Caki2 (cell line): ENCODE measurements at regions not wholly inside any gene's neighbourhood (a gene's known extent, or its start where the extent isn't known, plus 50 kb on each side); places are given as distances from the start of the nearest gene placed in this dataset.
"Not testable (repeated sequence)": the region's sequence is repeated elsewhere in the genome, so short reads cannot be mapped to it uniquely, and the experiment has no call there.

Experiments
- DNase-seq: peaks from one replicate; pipeline ENCODE4 v3.0.0-alpha.2; 2015; ENCODE audit warnings: low read depth
- in situ Hi-C: cut with HindIII; loops from 2 replicates; pipeline ENCODE4 v1.10.0; 2016; ENCODE audit warnings: low sequenced_read_pairs, low pct_unique_long_range_greater_than_20kb, mixed read lengths

- no peak for DNase-seq
- in situ Hi-C loops: no loop called here
Observed at GRCh38 chr5:162543437-162543836, 475.9 kb downstream of the GABRG2 start.

- DNase-seq: no peak
- in situ Hi-C loops: no loop called here
Observed at GRCh38 chr5:162544905-162545304, 477.3 kb downstream of the GABRG2 start.

GRCh38 chr5:162550236-162550635, 482.7 kb downstream of the GABRG2 start:
- no peak for DNase-seq
- in situ Hi-C loops: no loop called here

GRCh38 chr5:162558120-162558519, 490.5 kb downstream of the GABRG2 start:
- in situ Hi-C loops: no loop called here
- DNase-seq: no peak

- in situ Hi-C loops: no loop called here
- no peak for DNase-seq
Observed at GRCh38 chr5:162567644-162568043, 500.1 kb downstream of the GABRG2 start.

GRCh38 chr5:162573758-162574157, 506.2 kb downstream of the GABRG2 start:
- in situ Hi-C loops: no loop called here
- DNase-seq: no peak

- peak; percentile 3 for DNase-seq
- in situ Hi-C loops: no loop called here
Observed at GRCh38 chr5:162591724-162592123, 524.2 kb downstream of the GABRG2 start.

- peak; percentile 11 for DNase-seq
- in situ Hi-C loops: no loop called here
Observed at GRCh38 chr5:162593881-162594280, 526.3 kb downstream of the GABRG2 start.

- peak; percentile 2 for DNase-seq
- in situ Hi-C loops: no loop called here
Observed at GRCh38 chr5:162603443-162604070, 536.0 kb downstream of the GABRG2 start.

GRCh38 chr5:162607879-162608278, 540.3 kb downstream of the GABRG2 start:
- DNase-seq: no peak
- in situ Hi-C loops: no loop called here

- in situ Hi-C loops, DNase-seq: not testable (repeated sequence)
Observed at GRCh38 chr5:162621726-162622263, 554.2 kb downstream of the GABRG2 start.

GRCh38 chr5:162624110-162624509, 556.5 kb downstream of the GABRG2 start:
- no peak for DNase-seq
- in situ Hi-C loops: no loop called here

- in situ Hi-C loops: no loop called here
Observed at GRCh38 chr5:162637481-162637880, 569.9 kb downstream of the GABRG2 start.

GRCh38 chr5:162638849-162639248, 571.3 kb downstream of the GABRG2 start:
- in situ Hi-C loops: no loop called here
- no peak for DNase-seq

More at GRCh38 chr5:162637481-162637880, 569.9 kb downstream of the GABRG2 start:
- DNase-seq: no peak

- DNase-seq: no peak
- in situ Hi-C loops: no loop called here
Observed at GRCh38 chr5:162641142-162641813, 573.7 kb downstream of the GABRG2 start.

- in situ Hi-C loops: no loop called here
- DNase-seq: no peak
Observed at GRCh38 chr5:162654661-162655405, 587.3 kb downstream of the GABRG2 start.

- in situ Hi-C loops: no loop called here
- peak; percentile 47 for DNase-seq
Observed at GRCh38 chr5:162657076-162657475, 589.5 kb downstream of the GABRG2 start.

- no peak for DNase-seq
- in situ Hi-C loops: no loop called here
Observed at GRCh38 chr5:162664846-162665245, 597.3 kb downstream of the GABRG2 start.

GRCh38 chr5:162668926-162669325, 601.4 kb downstream of the GABRG2 start:
- in situ Hi-C loops: no loop called here
- no peak for DNase-seq
